Ascending aorta (tissue), 2 donors: ENCODE measurements at regions not wholly inside any gene's neighbourhood (a gene's known extent, or its start where the extent isn't known, plus 50 kb on each side); places are given as distances from the start of the nearest gene placed in this dataset.

ENCODE experiments used
- DNase-seq, 2 donors: peaks; one replicate each; pipeline ENCODE4 v3.0.0-alpha.2; 2019; ENCODE audit warnings: low spot score in 2 of 2
- H3K27ac ChIP-seq, 2 donors: fragments of 200-600 bp; sonication (generic); one replicate each; pipeline ENCODE4 v1.5.1; 2016 to 2017; ENCODE audit warnings: mild to moderate bottlenecking in 1 of 2
- H3K27me3 ChIP-seq: fragments of 200-600 bp; sonication (generic); one replicate; pipeline ENCODE4 v1.5.1; 2017
- H3K36me3 ChIP-seq, 2 donors: fragments of 200-600 bp; sonication (generic); one replicate each; pipeline ENCODE4 v1.5.1; 2016
- H3K4me1 ChIP-seq, 2 donors: fragments of 200-600 bp; sonication (generic); one replicate each; pipeline ENCODE4 v1.5.1; 2016 to 2017; ENCODE audit warnings: mild to moderate bottlenecking in 1 of 2
- H3K4me3 ChIP-seq, 2 donors: fragments of 200-600 bp; sonication (generic); one replicate each; pipeline ENCODE4 v1.5.1; 2016 to 2017; ENCODE audit warnings: mild to moderate bottlenecking in 1 of 2
- H3K9me3 ChIP-seq, 2 donors: fragments of 200-600 bp; sonication (generic); one replicate each; pipeline ENCODE4 v1.5.1; 2016
- intact Hi-C: fragments of 100-400 bp; cut with DNase I; formaldehyde crosslinking; loops from one replicate; pipeline ENCODE4 v1.15.1; 2023
- TF ChIP-seq, protein P1 (sequence below), 3 experiments: fragments of 200-600 bp in 2 of 3; fragments of 450-650 bp in 1 of 3; sonication (generic) in 2 of 3; IDR thresholded peaks; one replicate each; pipeline ENCODE4 v1.5.1; 2016 to 2019; ENCODE audit warnings: antibody characterized with exemption in 3 of 3, mild to moderate bottlenecking in 1 of 3, moderate library complexity in 1 of 3

DNA sequence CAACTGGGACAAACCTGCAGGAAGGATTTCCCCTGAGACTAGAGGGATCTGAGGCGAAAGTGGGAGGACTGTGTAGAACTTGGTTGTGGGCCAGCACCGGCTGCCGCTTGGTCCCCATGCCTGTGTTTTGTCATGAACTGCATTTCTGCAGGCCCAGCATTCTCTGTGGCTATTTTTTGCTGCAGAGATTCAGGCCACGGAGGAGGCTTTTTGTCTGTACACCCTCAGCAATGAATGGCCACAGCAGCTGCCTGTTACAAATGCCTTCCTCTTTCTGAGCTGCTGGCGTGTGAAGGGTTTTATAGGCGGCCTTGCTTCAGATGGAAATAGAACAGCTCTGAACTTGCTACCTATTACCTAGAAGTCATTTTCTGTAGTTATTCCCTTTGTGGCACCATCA, 164.4 kb downstream of the SH2D4B start:
- peaks cover 0 to 2% of the 10 kb centered on the region in 2 donors for H3K4me1 ChIP-seq
- no peaks in the 10 kb centered on the region for H3K36me3 ChIP-seq
- intact Hi-C loops, result no loop called here
- DNase-seq, result no peak
- no peaks in the 10 kb centered on the region for H3K9me3 ChIP-seq
- H3K4me3 ChIP-seq, result no peak overlapping the region
- TF ChIP-seq, protein P1, sequence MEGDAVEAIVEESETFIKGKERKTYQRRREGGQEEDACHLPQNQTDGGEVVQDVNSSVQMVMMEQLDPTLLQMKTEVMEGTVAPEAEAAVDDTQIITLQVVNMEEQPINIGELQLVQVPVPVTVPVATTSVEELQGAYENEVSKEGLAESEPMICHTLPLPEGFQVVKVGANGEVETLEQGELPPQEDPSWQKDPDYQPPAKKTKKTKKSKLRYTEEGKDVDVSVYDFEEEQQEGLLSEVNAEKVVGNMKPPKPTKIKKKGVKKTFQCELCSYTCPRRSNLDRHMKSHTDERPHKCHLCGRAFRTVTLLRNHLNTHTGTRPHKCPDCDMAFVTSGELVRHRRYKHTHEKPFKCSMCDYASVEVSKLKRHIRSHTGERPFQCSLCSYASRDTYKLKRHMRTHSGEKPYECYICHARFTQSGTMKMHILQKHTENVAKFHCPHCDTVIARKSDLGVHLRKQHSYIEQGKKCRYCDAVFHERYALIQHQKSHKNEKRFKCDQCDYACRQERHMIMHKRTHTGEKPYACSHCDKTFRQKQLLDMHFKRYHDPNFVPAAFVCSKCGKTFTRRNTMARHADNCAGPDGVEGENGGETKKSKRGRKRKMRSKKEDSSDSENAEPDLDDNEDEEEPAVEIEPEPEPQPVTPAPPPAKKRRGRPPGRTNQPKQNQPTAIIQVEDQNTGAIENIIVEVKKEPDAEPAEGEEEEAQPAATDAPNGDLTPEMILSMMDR (IDR thresholded peaks at IDR 0.05), result no peak
- H3K27ac ChIP-seq, result no peak overlapping the region
- no peaks in the 10 kb centered on the region for H3K27me3 ChIP-seq

DNA sequence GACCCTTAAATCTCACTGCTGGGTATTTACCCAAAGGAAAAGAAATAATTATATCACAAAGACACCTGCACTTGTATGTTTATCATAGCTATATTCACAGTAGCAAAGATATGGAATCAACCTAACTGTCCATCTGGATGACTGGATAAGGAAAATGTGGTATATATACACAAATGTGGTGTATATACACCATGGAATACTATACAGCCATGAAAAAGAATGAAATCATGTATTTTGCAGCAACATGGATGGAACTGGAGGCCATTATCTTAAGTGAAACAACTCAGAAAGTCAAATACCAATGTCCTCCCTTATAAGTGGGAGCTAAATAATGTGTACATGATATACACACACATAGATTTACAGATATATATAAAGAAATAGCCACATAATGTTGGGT, 168.2 kb downstream of the SH2D4B start:
- intact Hi-C loops, result no loop called here
- H3K4me1 ChIP-seq, result no peaks in the 10 kb centered on the region
- H3K36me3 ChIP-seq, result no peaks in the 10 kb centered on the region
- TF ChIP-seq, protein P1 (IDR thresholded peaks at IDR 0.05), result no peak
- H3K27me3 ChIP-seq, result no peaks in the 10 kb centered on the region
- no peaks in the 10 kb centered on the region for H3K9me3 ChIP-seq
- no peak overlapping the region for H3K4me3 ChIP-seq
- no peak for DNase-seq
- no peak overlapping the region for H3K27ac ChIP-seq

DNA sequence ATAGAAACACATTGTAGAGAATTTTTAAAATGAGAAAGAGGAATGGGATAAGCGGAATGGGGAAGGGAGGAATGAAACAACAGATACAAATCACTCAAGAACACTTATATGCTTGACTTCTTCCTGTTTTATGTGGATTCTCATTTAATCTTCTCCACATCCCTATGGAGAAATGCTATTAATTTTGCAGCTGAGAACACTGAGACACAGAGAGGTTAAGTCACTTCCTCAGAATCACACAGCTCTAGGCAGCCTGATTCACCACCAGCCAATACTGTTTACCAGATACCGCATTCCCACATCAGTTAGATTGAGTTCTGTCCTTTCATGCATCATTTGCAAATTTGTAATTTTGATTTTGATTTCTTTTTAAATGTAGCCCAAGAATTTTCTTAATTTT, 170.5 kb downstream of the SH2D4B start:
- intact Hi-C loops, result no loop called here
- no peaks in the 10 kb centered on the region for H3K36me3 ChIP-seq
- H3K4me1 ChIP-seq, result no peaks in the 10 kb centered on the region
- H3K27ac ChIP-seq, result no peak overlapping the region
- no peaks in the 10 kb centered on the region for H3K27me3 ChIP-seq
- H3K9me3 ChIP-seq, result no peaks in the 10 kb centered on the region
- no peak for DNase-seq
- no peak overlapping the region for H3K4me3 ChIP-seq
- TF ChIP-seq, protein P1 (IDR thresholded peaks at IDR 0.05), result no peak

DNA sequence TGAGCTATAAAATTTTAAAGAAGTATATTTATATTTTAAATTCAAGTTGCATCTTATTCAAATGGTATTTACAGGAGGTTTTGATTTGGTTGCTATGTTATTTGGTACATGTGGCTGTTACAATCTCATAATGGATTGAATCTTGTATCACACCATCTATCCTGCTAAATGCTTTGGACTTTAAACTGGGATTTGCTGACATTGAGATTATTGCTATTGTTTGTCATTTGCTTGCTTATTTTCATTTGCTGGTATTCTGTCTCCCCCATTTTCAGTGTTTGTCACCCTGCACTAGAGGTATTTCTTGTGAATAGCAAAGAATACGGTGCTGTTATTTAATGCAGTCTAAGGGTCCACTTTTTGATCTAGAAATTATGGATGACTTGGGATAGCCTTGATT, 171.1 kb downstream of the SH2D4B start:
- DNase-seq, result no peak
- no peaks in the 10 kb centered on the region for H3K27me3 ChIP-seq
- intact Hi-C loops, result no loop called here
- H3K36me3 ChIP-seq, result no peaks in the 10 kb centered on the region
- H3K9me3 ChIP-seq, result no peaks in the 10 kb centered on the region
- H3K27ac ChIP-seq, result no peak overlapping the region
- H3K4me1 ChIP-seq, result no peaks in the 10 kb centered on the region
- no peak overlapping the region for H3K4me3 ChIP-seq
- TF ChIP-seq, protein P1 (IDR thresholded peaks at IDR 0.05), result no peak

DNA sequence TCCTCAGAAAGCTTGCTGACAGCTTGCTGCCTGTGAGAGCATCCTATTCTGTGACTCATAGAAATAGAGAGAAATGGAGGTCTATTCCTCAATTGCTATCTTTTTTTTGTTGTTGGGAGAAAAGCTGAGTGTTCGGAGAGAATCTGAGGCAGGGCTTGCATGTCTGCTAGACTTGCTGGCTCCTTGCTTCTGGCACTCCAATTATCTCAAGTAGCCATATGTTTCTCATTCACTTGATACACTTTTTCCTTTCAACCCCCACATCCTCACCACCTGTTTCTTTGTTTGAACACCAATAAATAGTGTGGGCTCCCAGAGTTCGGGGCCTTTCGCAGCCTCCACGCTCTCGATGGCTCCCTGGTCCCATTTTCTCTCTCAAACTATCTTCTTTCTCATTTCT, 172.2 kb downstream of the SH2D4B start:
- TF ChIP-seq, protein P1 (IDR thresholded peaks at IDR 0.05), result no peak
- Histone ChIP-seq H3K27ac (no peak overlapping the region), H3K27me3 (no peaks in the 10 kb centered on the region), H3K4me1 (no peaks in the 10 kb centered on the region), H3K9me3 (no peaks in the 10 kb centered on the region), H3K36me3 (no peaks in the 10 kb centered on the region), H3K4me3 (no peak overlapping the region)
- no peak for DNase-seq
- intact Hi-C loops, result no loop called here

DNA sequence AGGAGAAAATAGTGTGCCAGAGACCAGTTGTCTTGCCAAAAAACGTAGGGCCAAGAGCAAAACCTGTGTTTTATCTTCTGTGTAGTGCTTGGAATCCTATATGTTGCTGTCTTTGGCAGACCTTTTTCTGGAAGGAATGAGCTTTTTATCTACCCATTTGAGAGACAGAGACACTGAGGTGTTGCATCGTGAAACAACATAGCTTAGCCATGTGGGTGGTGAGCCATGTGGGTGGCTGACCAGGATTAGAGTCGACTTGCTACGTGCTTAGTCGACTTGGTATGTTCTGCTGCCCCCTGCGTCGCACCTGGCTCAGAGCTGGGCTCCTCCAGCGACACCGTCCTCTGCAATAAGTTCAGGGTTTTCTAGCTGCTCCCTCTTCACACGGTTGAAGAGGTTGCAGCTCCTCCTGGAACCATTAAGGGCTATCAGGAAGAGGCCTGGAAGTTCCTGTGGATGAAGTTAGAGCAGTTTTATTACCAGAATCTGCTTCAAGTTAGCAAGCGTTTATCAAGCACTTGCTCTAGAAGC, 175.8 kb downstream of the SH2D4B start:
- Histone ChIP-seq H3K9me3 (no peaks in the 10 kb centered on the region), H3K27me3 (no peaks in the 10 kb centered on the region), H3K27ac (no peak overlapping the region), H3K4me1 (no peaks in the 10 kb centered on the region), H3K4me3 (no peak overlapping the region), H3K36me3 (no peaks in the 10 kb centered on the region)
- no peak for DNase-seq
- TF ChIP-seq, protein P1 (IDR thresholded peaks at IDR 0.05), result no peak
- intact Hi-C loops, result no loop called here
